ENCODE measurements at regions not wholly inside any gene's neighbourhood (a gene's known extent, or its start where the extent isn't known, plus 50 kb on each side); places are given as distances from the start of the nearest gene placed in this dataset.
"Not testable (repeated sequence)": the region's sequence is repeated elsewhere in the genome, so short reads cannot be mapped to it uniquely, and the experiment has no call there.

GRCh38 chr6:4210629-4211419 lies 75.4 kb upstream of the ECI2 start:
- H3K9me3 Mint-ChIP-seq = peaks cover 18% of the 10 kb centered on the region
- H3K27ac Mint-ChIP-seq = no peak overlapping the region
- H3K36me3 Mint-ChIP-seq (ENCODE audit: low read depth) = no peaks in the 10 kb centered on the region
- peak; percentile 45 for DNase-seq (ENCODE audit: low spot score)
- no peak overlapping the region for H3K4me3 Mint-ChIP-seq
- H3K27me3 Mint-ChIP-seq (ENCODE audit: low read depth) = no peaks in the 10 kb centered on the region
- H3K4me1 Mint-ChIP-seq (ENCODE audit: low read depth) = peaks cover 12% of the 10 kb centered on the region

- Mint-ChIP-seq H3K27ac (peak overlapping the region; percentile 46), H3K9me3 (peaks cover 26% of the 10 kb centered on the region), H3K36me3 (ENCODE audit: low read depth) (peaks cover 2% of the 10 kb centered on the region), H3K4me1 (ENCODE audit: low read depth) (peaks cover 12% of the 10 kb centered on the region), H3K27me3 (ENCODE audit: low read depth) (peaks cover 6% of the 10 kb centered on the region), H3K4me3 (peak overlapping the region; percentile 1)
- DNase-seq (ENCODE audit: low spot score) = no peak
Observed at GRCh38 chr6:4209196-4209595, 73.8 kb upstream of the ECI2 start.

GRCh38 chr6:4208158-4208557 lies 72.8 kb upstream of the ECI2 start:
- H3K36me3 Mint-ChIP-seq (ENCODE audit: low read depth) = peaks cover 2% of the 10 kb centered on the region
- H3K4me1 Mint-ChIP-seq (ENCODE audit: low read depth) = peaks cover 12% of the 10 kb centered on the region
- H3K4me3 Mint-ChIP-seq = no peak overlapping the region
- no peak overlapping the region for H3K27ac Mint-ChIP-seq
- DNase-seq (ENCODE audit: low spot score) = no peak
- peaks cover 8% of the 10 kb centered on the region for H3K27me3 Mint-ChIP-seq (ENCODE audit: low read depth)
- peaks cover 21% of the 10 kb centered on the region for H3K9me3 Mint-ChIP-seq

- peaks cover 14% of the 10 kb centered on the region for H3K27me3 Mint-ChIP-seq (ENCODE audit: low read depth)
- not testable (repeated sequence) for H3K27ac Mint-ChIP-seq; H3K4me1 Mint-ChIP-seq (ENCODE audit: low read depth)
Observed at GRCh38 chr6:4203642-4204417, 68.5 kb upstream of the ECI2 start.

GRCh38 chr6:4192627-4193026 lies 57.3 kb upstream of the ECI2 start:
- Mint-ChIP-seq H3K9me3 (no peaks in the 10 kb centered on the region), H3K4me3 (no peak overlapping the region), H3K27me3 (ENCODE audit: low read depth) (peaks cover 4% of the 10 kb centered on the region), H3K27ac (peak overlapping the region; percentile 52), H3K36me3 (ENCODE audit: low read depth) (no peaks in the 10 kb centered on the region), H3K4me1 (ENCODE audit: low read depth) (no peaks in the 10 kb centered on the region)
- no peak for DNase-seq (ENCODE audit: low spot score)

More at GRCh38 chr6:4203642-4204417, 68.5 kb upstream of the ECI2 start:
- not testable (repeated sequence) for H3K36me3 Mint-ChIP-seq (ENCODE audit: low read depth); DNase-seq (ENCODE audit: low spot score); H3K4me3 Mint-ChIP-seq
- H3K9me3 Mint-ChIP-seq = peaks cover 15% of the 10 kb centered on the region

GRCh38 chr6:4192173-4192572 lies 56.8 kb upstream of the ECI2 start:
- Mint-ChIP-seq H3K27ac (no peak overlapping the region), H3K9me3 (no peaks in the 10 kb centered on the region), H3K27me3 (ENCODE audit: low read depth) (peaks cover 4% of the 10 kb centered on the region), H3K36me3 (ENCODE audit: low read depth) (no peaks in the 10 kb centered on the region), H3K4me3 (no peak overlapping the region), H3K4me1 (ENCODE audit: low read depth) (no peaks in the 10 kb centered on the region)
- no peak for DNase-seq (ENCODE audit: low spot score)

- Mint-ChIP-seq H3K27me3 (ENCODE audit: low read depth) (peaks cover 4% of the 10 kb centered on the region), H3K4me3 (no peak overlapping the region), H3K36me3 (ENCODE audit: low read depth) (no peaks in the 10 kb centered on the region), H3K9me3 (no peaks in the 10 kb centered on the region), H3K4me1 (ENCODE audit: low read depth) (no peaks in the 10 kb centered on the region), H3K27ac (no peak overlapping the region)
- DNase-seq (ENCODE audit: low spot score) = no peak
Observed at GRCh38 chr6:4191271-4191721, 55.9 kb upstream of the ECI2 start.

GRCh38 chr6:4189249-4189648 lies 53.9 kb upstream of the ECI2 start:
- Mint-ChIP-seq H3K4me3 (no peak overlapping the region), H3K9me3 (peaks cover 15% of the 10 kb centered on the region), H3K36me3 (ENCODE audit: low read depth) (peaks cover 4% of the 10 kb centered on the region), H3K4me1 (ENCODE audit: low read depth) (peaks cover 13% of the 10 kb centered on the region), H3K27ac (no peak overlapping the region), H3K27me3 (ENCODE audit: low read depth) (no peaks in the 10 kb centered on the region)
- no peak for DNase-seq (ENCODE audit: low spot score)

- Mint-ChIP-seq H3K27me3 (ENCODE audit: low read depth) (no peaks in the 10 kb centered on the region), H3K4me3 (no peak overlapping the region), H3K36me3 (ENCODE audit: low read depth) (peaks cover 4% of the 10 kb centered on the region), H3K4me1 (ENCODE audit: low read depth) (peaks cover 13% of the 10 kb centered on the region), H3K9me3 (peaks cover 18% of the 10 kb centered on the region), H3K27ac (no peak overlapping the region)
- no peak for DNase-seq (ENCODE audit: low spot score)
Observed at GRCh38 chr6:4188801-4189200, 53.4 kb upstream of the ECI2 start.

- no peaks in the 10 kb centered on the region for H3K27me3 Mint-ChIP-seq (ENCODE audit: low read depth)
- peaks cover 25% of the 10 kb centered on the region for H3K9me3 Mint-ChIP-seq
- peaks cover 13% of the 10 kb centered on the region for H3K4me1 Mint-ChIP-seq (ENCODE audit: low read depth)
- H3K36me3 Mint-ChIP-seq (ENCODE audit: low read depth) = peaks cover 4% of the 10 kb centered on the region
- DNase-seq (ENCODE audit: low spot score) = no peak
- H3K27ac Mint-ChIP-seq = no peak overlapping the region
- H3K4me3 Mint-ChIP-seq = no peak overlapping the region
Observed at GRCh38 chr6:4187480-4187879, 52.1 kb upstream of the ECI2 start.

- H3K27me3 Mint-ChIP-seq (ENCODE audit: low read depth) = no peaks in the 10 kb centered on the region
- H3K27ac Mint-ChIP-seq = no peak overlapping the region
- no peak for DNase-seq (ENCODE audit: low spot score)
- peaks cover 4% of the 10 kb centered on the region for H3K36me3 Mint-ChIP-seq (ENCODE audit: low read depth)
- H3K9me3 Mint-ChIP-seq = peaks cover 25% of the 10 kb centered on the region
- H3K4me3 Mint-ChIP-seq = no peak overlapping the region
- H3K4me1 Mint-ChIP-seq (ENCODE audit: low read depth) = peaks cover 13% of the 10 kb centered on the region
Observed at GRCh38 chr6:4186385-4186784, 51.0 kb upstream of the ECI2 start.

- Mint-ChIP-seq H3K36me3 (ENCODE audit: low read depth) (peaks cover 4% of the 10 kb centered on the region), H3K9me3 (peaks cover 25% of the 10 kb centered on the region), H3K4me1 (ENCODE audit: low read depth) (peaks cover 13% of the 10 kb centered on the region), H3K27me3 (ENCODE audit: low read depth) (no peaks in the 10 kb centered on the region), H3K27ac (no peak overlapping the region), H3K4me3 (peak overlapping the region; percentile 2)
- DNase-seq (ENCODE audit: low spot score) = no peak
Observed at GRCh38 chr6:4185846-4186245, 50.5 kb upstream of the ECI2 start.

- Mint-ChIP-seq H3K27ac (no peak overlapping the region), H3K4me1 (ENCODE audit: low read depth) (peaks cover 13% of the 10 kb centered on the region), H3K4me3 (peak overlapping the region; percentile 2), H3K9me3 (peaks cover 25% of the 10 kb centered on the region), H3K36me3 (ENCODE audit: low read depth) (peaks cover 4% of the 10 kb centered on the region), H3K27me3 (ENCODE audit: low read depth) (no peaks in the 10 kb centered on the region)
- peak; percentile 68 for DNase-seq (ENCODE audit: low spot score)
Observed at GRCh38 chr6:4185419-4185818, 50.0 kb upstream of the ECI2 start.
